T1000 (cell line): ENCODE measurements at regions not wholly inside any gene's neighbourhood (a gene's known extent, or its start where the extent isn't known, plus 50 kb on each side); places are given as distances from the start of the nearest gene placed in this dataset.
"Not testable (repeated sequence)": the region's sequence is repeated elsewhere in the genome, so short reads cannot be mapped to it uniquely, and the experiment has no call there.

ENCODE experiments used
- DNase-seq: peaks from one replicate; lab custom pipeline; 2025; ENCODE audit warnings: mixed read lengths; lab: John Stamatoyannopoulos, UW

GRCh38 chr5:82551840-82552385, 273.8 kb upstream of the RPS23 start:
- DNase-seq, result no peak

- no peak for DNase-seq
Measured at GRCh38 chr5:82551192-82551591, 273.0 kb upstream of the RPS23 start.

GRCh38 chr5:82549263-82549662, 271.1 kb upstream of the RPS23 start:
- no peak for DNase-seq

- no peak for DNase-seq
Measured at GRCh38 chr5:82544004-82544403, 265.9 kb upstream of the RPS23 start.

GRCh38 chr5:82540301-82540700, 262.1 kb upstream of the RPS23 start:
- no peak for DNase-seq

GRCh38 chr5:82538339-82539034, 260.3 kb upstream of the RPS23 start:
- DNase-seq, result no peak

- no peak for DNase-seq
Measured at GRCh38 chr5:82537687-82538306, 259.6 kb upstream of the RPS23 start.

- DNase-seq, result no peak
Measured at GRCh38 chr5:82534986-82535385, 256.8 kb upstream of the RPS23 start.

GRCh38 chr5:82532075-82532474, 253.9 kb upstream of the RPS23 start:
- DNase-seq, result not testable (repeated sequence)

GRCh38 chr5:82526540-82526939, 248.4 kb upstream of the RPS23 start:
- no peak for DNase-seq

GRCh38 chr5:82525626-82526025, 247.5 kb upstream of the RPS23 start:
- DNase-seq, result no peak

- no peak for DNase-seq
Measured at GRCh38 chr5:82523633-82524032, 245.5 kb upstream of the RPS23 start.

- DNase-seq, result no peak
Measured at GRCh38 chr5:82522897-82523296, 244.7 kb upstream of the RPS23 start.

GRCh38 chr5:82521431-82522051, 243.4 kb upstream of the RPS23 start:
- no peak for DNase-seq

GRCh38 chr5:82519558-82519957, 241.4 kb upstream of the RPS23 start:
- no peak for DNase-seq

GRCh38 chr5:82517544-82518075, 239.5 kb upstream of the RPS23 start:
- DNase-seq, result no peak

- no peak for DNase-seq
Measured at GRCh38 chr5:82513738-82514137, 235.6 kb upstream of the RPS23 start.

GRCh38 chr5:82512025-82512424, 233.9 kb upstream of the RPS23 start:
- no peak for DNase-seq

- DNase-seq, result no peak
Measured at GRCh38 chr5:82511134-82511533, 233.0 kb upstream of the RPS23 start.

- no peak for DNase-seq
Measured at GRCh38 chr5:82509762-82510161, 231.6 kb upstream of the RPS23 start.

- not testable (repeated sequence) for DNase-seq
Measured at GRCh38 chr5:82506390-82506789, 228.2 kb upstream of the RPS23 start.

GRCh38 chr5:82499725-82500244, 221.6 kb upstream of the RPS23 start:
- no peak for DNase-seq

- DNase-seq, result no peak
Measured at GRCh38 chr5:82497242-82497641, 219.1 kb upstream of the RPS23 start.
